GM13976 (cell line): ENCODE measurements at regions not wholly inside any gene's neighbourhood (a gene's known extent, or its start where the extent isn't known, plus 50 kb on each side); places are given as distances from the start of the nearest gene placed in this dataset.

ENCODE experiments used
- DNase-seq: peaks from one replicate; pipeline ENCODE4 v3.0.0; 2012; ENCODE audit warnings: low spot score
- in situ Hi-C: fragments of 300-500 bp; cut with MboI; formaldehyde crosslinking; loops from one replicate; pipeline ENCODE4 v1.12.0; 2022; ENCODE audit warnings: low sequenced_read_pairs, mixed read lengths, inconsistent platforms; ENCODE audit not compliant: unreplicated experiment
- TF ChIP-seq, protein P1 (sequence below): IDR thresholded peaks from 2 replicates; pipeline ENCODE4 v1.5.1; 2012; ENCODE audit warnings: borderline replicate concordance, mild to moderate bottlenecking; ENCODE audit not compliant: insufficient read depth; ENCODE audit errors: extremely low read depth, missing control alignments, control extremely low read depth

DNA sequence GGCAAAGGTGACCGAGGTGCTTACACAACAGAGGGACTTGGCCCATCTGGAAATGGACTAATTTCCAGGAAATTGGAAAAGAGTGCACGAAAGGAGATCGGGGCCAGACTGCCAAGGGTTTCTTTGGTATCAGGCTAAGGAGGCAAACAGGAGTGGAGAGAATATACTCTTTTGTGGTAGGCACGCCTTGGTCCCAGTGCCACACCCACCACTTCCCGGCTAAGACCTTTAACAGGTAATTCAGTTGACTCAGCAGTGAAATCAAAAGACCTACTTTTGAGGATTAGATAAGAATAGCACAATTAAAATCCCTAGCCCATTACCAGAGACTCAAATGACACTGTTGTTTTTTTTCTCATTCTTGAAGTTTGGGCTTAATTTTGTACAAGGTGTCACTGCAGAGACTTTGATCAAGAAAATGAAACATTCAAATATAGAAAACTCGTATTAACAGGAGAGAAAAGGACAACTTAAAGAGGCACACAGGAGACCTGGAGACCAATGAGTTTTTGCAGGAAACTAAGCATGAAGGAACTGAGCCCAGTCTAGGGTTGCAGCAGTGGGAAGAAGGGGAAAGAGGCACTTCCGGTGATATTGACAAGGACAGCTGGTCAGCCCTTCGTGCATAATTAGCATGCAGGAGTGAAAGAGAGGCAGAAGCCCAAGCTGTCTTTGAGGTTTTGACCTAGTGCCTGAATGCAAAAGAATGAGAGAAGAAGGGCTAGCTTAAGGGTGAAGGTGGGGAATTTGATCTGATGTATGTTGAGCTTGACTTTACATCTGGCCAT lies 265.5 kb upstream of the CCL2 start:
- no peak for DNase-seq
- in situ Hi-C loops: no loop called here
- TF ChIP-seq, protein P1, sequence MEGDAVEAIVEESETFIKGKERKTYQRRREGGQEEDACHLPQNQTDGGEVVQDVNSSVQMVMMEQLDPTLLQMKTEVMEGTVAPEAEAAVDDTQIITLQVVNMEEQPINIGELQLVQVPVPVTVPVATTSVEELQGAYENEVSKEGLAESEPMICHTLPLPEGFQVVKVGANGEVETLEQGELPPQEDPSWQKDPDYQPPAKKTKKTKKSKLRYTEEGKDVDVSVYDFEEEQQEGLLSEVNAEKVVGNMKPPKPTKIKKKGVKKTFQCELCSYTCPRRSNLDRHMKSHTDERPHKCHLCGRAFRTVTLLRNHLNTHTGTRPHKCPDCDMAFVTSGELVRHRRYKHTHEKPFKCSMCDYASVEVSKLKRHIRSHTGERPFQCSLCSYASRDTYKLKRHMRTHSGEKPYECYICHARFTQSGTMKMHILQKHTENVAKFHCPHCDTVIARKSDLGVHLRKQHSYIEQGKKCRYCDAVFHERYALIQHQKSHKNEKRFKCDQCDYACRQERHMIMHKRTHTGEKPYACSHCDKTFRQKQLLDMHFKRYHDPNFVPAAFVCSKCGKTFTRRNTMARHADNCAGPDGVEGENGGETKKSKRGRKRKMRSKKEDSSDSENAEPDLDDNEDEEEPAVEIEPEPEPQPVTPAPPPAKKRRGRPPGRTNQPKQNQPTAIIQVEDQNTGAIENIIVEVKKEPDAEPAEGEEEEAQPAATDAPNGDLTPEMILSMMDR: no peak

DNA sequence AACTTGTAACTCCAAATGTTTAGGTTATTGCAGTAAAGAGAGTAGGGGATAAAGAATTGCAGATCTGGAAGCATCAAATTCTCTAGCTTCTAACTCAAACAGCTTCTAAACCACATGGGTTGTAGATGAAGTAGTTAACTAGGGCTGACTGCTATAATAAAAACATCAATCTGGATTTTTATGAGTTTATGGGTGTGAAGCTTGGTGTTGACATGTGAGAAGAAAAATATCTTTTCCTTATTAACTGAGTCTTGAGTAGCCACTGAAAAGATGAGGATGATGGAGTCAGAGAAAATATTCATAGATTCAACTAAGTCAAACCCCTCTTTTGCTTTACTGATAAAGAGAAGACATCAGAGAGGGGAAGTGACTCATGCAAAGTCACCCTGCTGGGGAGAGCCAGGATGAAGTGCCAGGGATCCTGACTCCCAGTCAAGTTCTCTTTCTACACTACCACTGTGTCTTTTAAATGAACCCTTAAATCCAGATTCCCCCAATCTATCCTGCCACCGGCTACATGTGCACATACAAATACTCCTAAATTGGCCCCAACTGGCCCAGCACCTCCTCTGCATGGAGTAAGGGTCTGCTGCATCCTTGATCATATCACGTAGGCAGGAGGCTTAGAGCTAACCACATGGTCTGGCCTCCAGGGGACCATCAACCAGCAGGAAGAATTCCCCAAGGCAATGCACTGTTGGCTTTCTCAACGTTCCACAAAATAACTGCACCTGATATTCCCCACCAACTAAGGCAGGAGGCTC lies 264.0 kb upstream of the CCL2 start:
- TF ChIP-seq, protein P1: no peak
- in situ Hi-C loops: no loop called here

DNA sequence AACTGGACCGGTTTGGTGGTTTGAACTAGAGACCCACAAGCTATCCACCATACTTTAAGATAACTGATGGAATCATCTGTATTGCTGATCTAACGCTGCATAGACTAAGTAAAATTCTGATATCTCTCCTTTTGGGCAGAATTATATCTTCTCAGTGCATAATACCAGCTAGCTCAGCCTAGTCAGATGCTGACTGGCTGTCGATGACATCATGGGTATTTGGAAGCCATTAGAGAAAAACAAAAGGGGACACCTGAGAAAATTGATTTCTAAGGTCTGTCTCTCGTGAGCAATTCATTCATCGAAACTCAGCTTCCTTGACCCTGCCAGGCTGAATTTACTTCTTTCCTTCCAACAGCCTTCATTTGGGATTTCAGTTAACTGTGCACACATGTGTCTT lies 263.0 kb upstream of the CCL2 start:
- TF ChIP-seq, protein P1: no peak
- in situ Hi-C loops: no loop called here
- DNase-seq: no peak

More for the DNA sequence above, 264.0 kb upstream of the CCL2 start:
- DNase-seq: no peak

DNA sequence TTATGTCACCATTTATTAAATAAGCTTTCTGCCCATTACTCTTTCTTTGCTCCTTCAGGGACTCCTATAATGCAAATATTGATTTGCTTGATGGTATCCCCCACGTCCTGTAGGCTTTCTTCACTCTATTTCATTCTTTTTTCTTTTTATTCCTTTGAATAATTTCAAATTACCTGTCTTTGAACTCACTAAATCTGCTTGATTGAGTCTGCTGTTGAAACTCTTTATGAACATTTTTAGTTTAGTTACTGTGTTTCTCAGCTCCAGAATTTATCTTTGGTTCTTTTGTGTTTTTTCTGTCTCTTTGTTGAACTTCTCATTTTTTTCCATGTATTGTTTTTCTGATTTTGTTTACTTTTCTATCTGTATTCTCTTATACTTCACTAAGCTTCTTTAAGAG lies 254.4 kb upstream of the CCL2 start:
- no peak for DNase-seq
- TF ChIP-seq, protein P1: no peak
- in situ Hi-C loops: no loop called here

DNA sequence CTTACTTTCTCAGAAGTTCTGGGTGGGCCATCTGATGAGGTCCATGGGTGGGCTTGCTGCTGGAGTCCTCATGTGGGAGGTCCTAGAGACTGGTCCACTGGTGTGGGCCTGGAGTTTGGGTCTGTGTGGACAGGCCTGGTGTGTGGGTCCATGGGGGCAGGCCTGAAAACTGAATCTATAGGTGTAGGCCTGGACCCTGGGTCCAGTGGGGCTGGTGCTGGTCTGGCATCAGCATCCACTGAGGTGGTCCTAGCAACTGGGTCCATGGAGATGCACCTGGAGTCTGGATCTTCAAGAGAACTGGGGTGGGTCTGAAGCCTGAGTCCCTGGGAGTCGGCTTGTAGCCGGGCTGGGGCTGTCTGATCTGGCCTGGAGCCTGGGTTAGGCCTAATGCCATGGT lies 253.8 kb upstream of the CCL2 start:
- TF ChIP-seq, protein P1: no peak
- in situ Hi-C loops: no loop called here
- DNase-seq: no peak

DNA sequence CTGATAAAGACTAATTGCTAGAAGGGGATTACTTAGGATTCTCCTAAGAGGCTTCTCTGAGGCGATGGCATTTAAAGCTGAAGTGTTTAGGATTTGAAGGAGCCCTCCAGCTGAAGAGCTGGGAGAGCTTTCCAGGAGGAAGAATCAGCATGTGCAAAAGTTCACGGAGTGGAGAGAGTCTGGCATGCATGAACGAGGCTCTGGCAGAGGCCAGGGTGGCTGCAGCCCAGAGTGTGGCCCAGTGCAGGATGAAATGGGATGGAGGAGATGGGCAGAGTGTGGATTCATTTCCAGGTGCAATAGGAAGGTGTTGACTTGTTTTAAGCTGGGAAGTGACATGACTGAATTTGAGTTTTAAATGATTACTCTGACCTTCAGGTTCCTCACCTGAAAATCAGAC lies 249.0 kb upstream of the CCL2 start:
- TF ChIP-seq, protein P1: no peak
- in situ Hi-C loops: no loop called here
- no peak for DNase-seq

DNA sequence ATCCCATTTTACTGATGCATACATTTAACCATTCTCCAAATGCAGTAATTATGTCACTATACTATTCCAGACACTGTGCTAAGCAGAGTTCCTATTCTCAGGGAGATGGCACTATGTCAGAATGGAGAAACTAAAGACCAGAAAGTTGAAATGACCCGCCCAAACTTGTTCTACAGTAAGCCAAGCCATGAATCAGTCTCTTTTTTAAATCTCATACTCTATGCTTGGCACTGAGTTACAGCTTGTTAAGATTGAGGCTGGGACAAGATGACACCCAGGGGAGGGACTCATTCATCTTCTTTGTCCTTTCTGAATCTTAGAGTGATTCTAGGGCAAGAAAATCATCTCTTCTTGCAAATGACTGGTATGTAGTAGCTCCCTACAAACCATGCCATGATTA lies 247.0 kb upstream of the CCL2 start:
- no peak for DNase-seq
- TF ChIP-seq, protein P1: no peak
- in situ Hi-C loops: no loop called here
